ENCODE measurements at regions not wholly inside any gene's neighbourhood (a gene's known extent, or its start where the extent isn't known, plus 50 kb on each side); places are given as distances from the start of the nearest gene placed in this dataset.

GRCh38 chr2:134774786-134775641 is 56.2 kb upstream of the TMEM163 start:
- no peaks in the 10 kb centered on the region for H3K9me3 Mint-ChIP-seq
- H3K27me3 Mint-ChIP-seq (ENCODE audit: insufficient read depth): peaks cover 15% of the 10 kb centered on the region
- 0 out of 2 replicates have a peak overlapping the region, but pooled peaks have one; percentile 24 for H3K27ac Mint-ChIP-seq
- TF ChIP-seq CTCF (IDR thresholded peaks at IDR 0.05): no peak
- H3K4me3 Mint-ChIP-seq: peak overlapping the region; percentile 12; the same call in 1 of the 2 replicates
- peak; percentile 10 for DNase-seq
- peaks cover 26% of the 10 kb centered on the region for H3K4me1 Mint-ChIP-seq (ENCODE audit: low read depth)
- no peaks in the 10 kb centered on the region for H3K36me3 Mint-ChIP-seq (ENCODE audit: low read depth)

GRCh38 chr2:134776836-134777235 is 58.0 kb upstream of the TMEM163 start:
- H3K27ac Mint-ChIP-seq: no peak overlapping the region
- peaks cover 15% of the 10 kb centered on the region for H3K27me3 Mint-ChIP-seq (ENCODE audit: insufficient read depth)
- DNase-seq: no peak
- H3K4me1 Mint-ChIP-seq (ENCODE audit: low read depth): peaks cover 30% of the 10 kb centered on the region
- no peaks in the 10 kb centered on the region for H3K9me3 Mint-ChIP-seq
- no peak overlapping the region for H3K4me3 Mint-ChIP-seq
- TF ChIP-seq CTCF (IDR thresholded peaks at IDR 0.05): no peak
- no peaks in the 10 kb centered on the region for H3K36me3 Mint-ChIP-seq (ENCODE audit: low read depth)

- Mint-ChIP-seq H3K4me1 (ENCODE audit: low read depth) (peaks cover 32% of the 10 kb centered on the region), H3K27me3 (ENCODE audit: insufficient read depth) (peaks cover 18% of the 10 kb centered on the region), H3K9me3 (no peaks in the 10 kb centered on the region), H3K36me3 (ENCODE audit: low read depth) (no peaks in the 10 kb centered on the region), H3K27ac (no peak overlapping the region), H3K4me3 (no peak overlapping the region)
- DNase-seq: no peak
- no peak for TF ChIP-seq CTCF (IDR thresholded peaks at IDR 0.05)
Measured at GRCh38 chr2:134777593-134777992, 58.8 kb upstream of the TMEM163 start.

GRCh38 chr2:134778372-134778771 is 59.6 kb upstream of the TMEM163 start:
- no peaks in the 10 kb centered on the region for H3K36me3 Mint-ChIP-seq (ENCODE audit: low read depth)
- no peak for DNase-seq
- no peak overlapping the region for H3K27ac Mint-ChIP-seq
- no peaks in the 10 kb centered on the region for H3K9me3 Mint-ChIP-seq
- peaks cover 37% of the 10 kb centered on the region for H3K4me1 Mint-ChIP-seq (ENCODE audit: low read depth)
- H3K4me3 Mint-ChIP-seq: no peak overlapping the region
- H3K27me3 Mint-ChIP-seq (ENCODE audit: insufficient read depth): peaks cover 20% of the 10 kb centered on the region
- peak; percentile 71 for TF ChIP-seq CTCF (IDR thresholded peaks at IDR 0.05)

- Mint-ChIP-seq H3K4me3 (no peak overlapping the region), H3K4me1 (ENCODE audit: low read depth) (peaks cover 11% of the 10 kb centered on the region; the same call in 1 of the 2 replicates), H3K27me3 (ENCODE audit: insufficient read depth) (peaks cover 20% of the 10 kb centered on the region), H3K9me3 (no peaks in the 10 kb centered on the region), H3K27ac (no peak overlapping the region), H3K36me3 (ENCODE audit: low read depth) (no peaks in the 10 kb centered on the region)
- no peak for TF ChIP-seq CTCF (IDR thresholded peaks at IDR 0.05)
- no peak for DNase-seq
Measured at GRCh38 chr2:134780972-134781371, 57.4 kb upstream of the ACMSD start.
